Superior temporal gyrus (tissue), 1 donor: ENCODE measurements at regions not wholly inside any gene's neighbourhood (a gene's known extent, or its start where the extent isn't known, plus 50 kb on each side); places are given as distances from the start of the nearest gene placed in this dataset.

ENCODE experiments used
- DNase-seq: peaks from one replicate; pipeline ENCODE4 v3.0.0-alpha.2; 2016; ENCODE audit errors: extremely low spot score

GRCh38 chr4:164485136-164485535 is 268.8 kb upstream of the SMIM31 start:
- no peak for DNase-seq

GRCh38 chr4:164488114-164488513 is 265.8 kb upstream of the SMIM31 start:
- no peak for DNase-seq

- no peak for DNase-seq
Observed at GRCh38 chr4:164501074-164501473, 252.9 kb upstream of the SMIM31 start.

- no peak for DNase-seq
Observed at GRCh38 chr4:164503874-164504273, 250.1 kb upstream of the SMIM31 start.

GRCh38 chr4:164508097-164508496 is 245.8 kb upstream of the SMIM31 start:
- DNase-seq: no peak

GRCh38 chr4:164508771-164509170 is 245.2 kb upstream of the SMIM31 start:
- DNase-seq: no peak

GRCh38 chr4:164509951-164510350 is 244.0 kb upstream of the SMIM31 start:
- no peak for DNase-seq

GRCh38 chr4:164512124-164512523 is 241.8 kb upstream of the SMIM31 start:
- DNase-seq: no peak

- no peak for DNase-seq
Observed at GRCh38 chr4:164514765-164515164, 239.2 kb upstream of the SMIM31 start.

- no peak for DNase-seq
Observed at GRCh38 chr4:164524789-164525188, 229.1 kb upstream of the SMIM31 start.

GRCh38 chr4:164526933-164527583 is 226.9 kb upstream of the SMIM31 start:
- no peak for DNase-seq

- DNase-seq: no peak
Observed at GRCh38 chr4:164529058-164529457, 224.9 kb upstream of the SMIM31 start.

GRCh38 chr4:164529486-164529885 is 224.4 kb upstream of the SMIM31 start:
- no peak for DNase-seq

GRCh38 chr4:164531336-164531735 is 222.6 kb upstream of the SMIM31 start:
- no peak for DNase-seq

- DNase-seq: no peak
Observed at GRCh38 chr4:164536814-164537213, 217.1 kb upstream of the SMIM31 start.

GRCh38 chr4:164538097-164538496 is 215.8 kb upstream of the SMIM31 start:
- DNase-seq: no peak

- no peak for DNase-seq
Observed at GRCh38 chr4:164540987-164541386, 212.9 kb upstream of the SMIM31 start.

- DNase-seq: no peak
Observed at GRCh38 chr4:164542431-164542830, 211.5 kb upstream of the SMIM31 start.

GRCh38 chr4:164550989-164551712 is 202.8 kb upstream of the SMIM31 start:
- no peak for DNase-seq

- DNase-seq: no peak
Observed at GRCh38 chr4:164551713-164552040, 202.3 kb upstream of the SMIM31 start.

GRCh38 chr4:164571593-164572390 is 182.1 kb upstream of the SMIM31 start:
- no peak for DNase-seq

GRCh38 chr4:164572877-164573279 is 181.1 kb upstream of the SMIM31 start:
- DNase-seq: no peak

- DNase-seq: no peak
Observed at GRCh38 chr4:164575861-164576260, 178.1 kb upstream of the SMIM31 start.
